GM19025 (cell line): ENCODE measurements at regions not wholly inside any gene's neighbourhood (a gene's known extent, or its start where the extent isn't known, plus 50 kb on each side); places are given as distances from the start of the nearest gene placed in this dataset.
"Not testable (repeated sequence)": the region's sequence is repeated elsewhere in the genome, so short reads cannot be mapped to it uniquely, and the experiment has no call there.

Experiments used
- ATAC-seq: cut with Tn5 transposase; IDR thresholded peaks from one replicate; pipeline ENCODE4 v1.9.1; 2021; ENCODE audit warnings: mild to moderate bottlenecking, low read depth, moderate library complexity; ENCODE audit not compliant: unreplicated experiment

GRCh38 chr5:96483878-96484277 lies 50.8 kb upstream of the PCSK1 start:
- no peak for ATAC-seq

GRCh38 chr5:96487859-96488258 lies 54.8 kb upstream of the PCSK1 start:
- ATAC-seq, result no peak

GRCh38 chr5:96489532-96489931 lies 56.5 kb upstream of the PCSK1 start:
- ATAC-seq, result no peak

- ATAC-seq, result no peak
Measured at GRCh38 chr5:96492459-96493047, 59.5 kb upstream of the PCSK1 start.

- ATAC-seq, result no peak
Measured at GRCh38 chr5:96493219-96493790, 60.3 kb upstream of the PCSK1 start.

- not testable (repeated sequence) for ATAC-seq
Measured at GRCh38 chr5:96495412-96495811, 62.4 kb upstream of the PCSK1 start.

- ATAC-seq, result not testable (repeated sequence)
Measured at GRCh38 chr5:96497027-96497426, 64.0 kb upstream of the PCSK1 start.

GRCh38 chr5:96499753-96500345 lies 66.8 kb upstream of the PCSK1 start:
- no peak for ATAC-seq

GRCh38 chr5:96501991-96502646 lies 69.1 kb upstream of the PCSK1 start:
- no peak for ATAC-seq

GRCh38 chr5:96503501-96504236 lies 70.6 kb upstream of the PCSK1 start:
- ATAC-seq, result no peak

GRCh38 chr5:96506376-96506775 lies 73.3 kb upstream of the PCSK1 start:
- no peak for ATAC-seq

- no peak for ATAC-seq
Measured at GRCh38 chr5:96506866-96507527, 73.9 kb upstream of the PCSK1 start.

GRCh38 chr5:96509316-96509715 lies 76.3 kb upstream of the PCSK1 start:
- ATAC-seq, result no peak

GRCh38 chr5:96509721-96510350 lies 76.8 kb upstream of the PCSK1 start:
- ATAC-seq, result no peak

GRCh38 chr5:96516631-96517071 lies 83.6 kb upstream of the PCSK1 start:
- no peak for ATAC-seq

- no peak for ATAC-seq
Measured at GRCh38 chr5:96517295-96517694, 84.2 kb upstream of the PCSK1 start.

GRCh38 chr5:96520345-96520744 lies 87.3 kb upstream of the PCSK1 start:
- no peak for ATAC-seq

GRCh38 chr5:96522635-96523355 lies 89.7 kb upstream of the PCSK1 start:
- no peak for ATAC-seq
